Endothelial cell of umbilical vein (primary cell): ENCODE measurements at regions not wholly inside any gene's neighbourhood (a gene's known extent, or its start where the extent isn't known, plus 50 kb on each side); places are given as distances from the start of the nearest gene placed in this dataset.

Experiments
- BruUV-seq: library from RNA; stranded (reverse); fragments of 400-500 nt; replicated peaks from 2 replicates; lab custom pipeline; 2021; lab: Mats Ljungman, UMichigan
- CTCF ChIA-PET: fragments of 300-600, 350-600 bp; sonication (Branson Sonifier 250); formaldehyde crosslinking; loops from one replicate; lab custom pipeline; 2021; ENCODE audit warnings: antibody characterized with exemption, inconsistent platforms; lab: Charles Lee
- POLR2A ChIA-PET: fragments of 300-600, 350-600 bp; sonication (Branson Sonifier 250); formaldehyde crosslinking; loops from one replicate; lab custom pipeline; 2021; ENCODE audit warnings: antibody characterized with exemption, inconsistent platforms; lab: Charles Lee
- DNase-seq: peaks from one replicate; pipeline ENCODE4 v3.0.0-alpha.2; 2011; ENCODE audit warnings: low read depth, low spot score
- FAIRE-seq: peaks from 2 replicates; lab custom pipeline; 2011; peaks lifted over from hg19 to GRCh38; lab: Jason Lieb, UNC
- H2AFZ ChIP-seq: 2 replicates; pipeline ENCODE4 v1.6.0; 2012; ENCODE audit warnings: low read depth, low read length, control low read depth, inconsistent platforms
- H3K27ac ChIP-seq: 2 replicates; pipeline ENCODE4 v1.5.1; 2011; ENCODE audit warnings: low read depth, mild to moderate bottlenecking, control low read depth, low read length, moderate library complexity; ENCODE audit not compliant: insufficient read depth
- H3K27me3 ChIP-seq, 2 experiments: 2 replicates each; pipeline versions ENCODE4 v1.6.0 to v1.6.1; 2011; ENCODE audit warnings: low read length in 2 of 2, mixed read lengths in 1 of 2; ENCODE audit not compliant: control insufficient read depth in 2 of 2, insufficient read depth in 2 of 2
- H3K36me3 ChIP-seq, 2 experiments: 2 replicates in 1 of 2; 3 replicates in 1 of 2; pipeline ENCODE4 v1.5.1; 2011; ENCODE audit warnings: low read length in 2 of 2, mild to moderate bottlenecking in 1 of 2, moderate library complexity in 1 of 2; ENCODE audit not compliant: control insufficient read depth in 2 of 2, insufficient read depth in 2 of 2; ENCODE audit errors: extremely low read depth in 1 of 2
- H3K4me1 ChIP-seq: 3 replicates; pipeline ENCODE4 v1.5.1; 2011; ENCODE audit warnings: mild to moderate bottlenecking, low read length; ENCODE audit not compliant: control insufficient read depth, insufficient read depth; ENCODE audit errors: extremely low read depth
- H3K4me2 ChIP-seq: 2 replicates; pipeline ENCODE4 v1.6.1; 2011; ENCODE audit warnings: low read length, control low read depth, mixed read lengths; ENCODE audit not compliant: insufficient read depth
- H3K4me3 ChIP-seq, 3 experiments: fragments of 200-600 bp in 1 of 3; sonication (generic), shearing (Covaris generic) in 1 of 3; replicated peaks in 1 of 3; 2 replicates each; pipeline ENCODE4 v1.5.1; 2011 to 2016; ENCODE audit warnings: control low read depth in 3 of 3, low read length in 3 of 3, mild to moderate bottlenecking in 2 of 3, inconsistent platforms in 1 of 3, low read depth in 1 of 3, moderate library complexity in 1 of 3; ENCODE audit not compliant: insufficient read depth in 1 of 3
- H3K79me2 ChIP-seq: 2 replicates; pipeline ENCODE4 v1.6.0; 2012; ENCODE audit warnings: low read length, inconsistent platforms; ENCODE audit not compliant: control insufficient read depth, insufficient read depth
- H3K9ac ChIP-seq: replicated peaks from 2 replicates; pipeline ENCODE3; 2011; ENCODE audit warnings: low read length, control low read depth; ENCODE audit not compliant: insufficient read depth; ENCODE audit errors: extremely low read depth
- H3K9me1 ChIP-seq: replicated peaks from 3 replicates; pipeline ENCODE4 v1.6.0; 2011; ENCODE audit warnings: mild to moderate bottlenecking, low read length; ENCODE audit not compliant: control insufficient read depth, insufficient read depth; ENCODE audit errors: extremely low read depth
- H3K9me3 ChIP-seq: replicated peaks from 2 replicates; pipeline ENCODE4 v1.5.1; 2012; ENCODE audit warnings: low read length, inconsistent platforms; ENCODE audit not compliant: control insufficient read depth, insufficient read depth
- H4K20me1 ChIP-seq: replicated peaks from 2 replicates; pipeline ENCODE3; 2011; ENCODE audit warnings: mild to moderate bottlenecking, low read length; ENCODE audit not compliant: control insufficient read depth, insufficient read depth; ENCODE audit errors: extremely low read depth
- EZH2 ChIP-seq: IDR thresholded peaks from 2 replicates; pipeline ENCODE4 v1.6.1; 2012; ENCODE audit warnings: borderline replicate concordance, low read depth, mild to moderate bottlenecking, moderate library complexity, low read length, inconsistent platforms; ENCODE audit not compliant: severe bottlenecking
- FOS ChIP-seq: IDR thresholded peaks from 2 replicates; pipeline ENCODE4 v1.6.1; 2011; ENCODE audit warnings: mild to moderate bottlenecking, low read length, moderate library complexity, borderline replicate concordance; ENCODE audit not compliant: insufficient read depth
- GATA2 ChIP-seq: IDR thresholded peaks from 2 replicates; pipeline ENCODE4 v1.7.0; 2011; ENCODE audit warnings: low read depth, mild to moderate bottlenecking, moderate library complexity, mixed read lengths, low read length; ENCODE audit not compliant: insufficient read length, insufficient read depth
- JUN ChIP-seq: IDR thresholded peaks from 2 replicates; pipeline ENCODE4 v1.6.1; 2011; ENCODE audit warnings: borderline replicate concordance, low read depth; ENCODE audit not compliant: insufficient read length, insufficient read depth
- MYC ChIP-seq: IDR thresholded peaks from one replicate; pipeline ENCODE4 v1.6.1; 2011; ENCODE audit warnings: mild to moderate bottlenecking, low read depth, low read length
- POLR2A ChIP-seq: IDR thresholded peaks from 2 replicates; pipeline ENCODE4 v1.6.1; 2012; ENCODE audit warnings: low read depth, mild to moderate bottlenecking, control low read depth, low read length
- POLR2AphosphoS5 ChIP-seq: IDR thresholded peaks from 2 replicates; pipeline ENCODE4 v1.6.1; 2012; ENCODE audit warnings: low read depth, mild to moderate bottlenecking, control low read depth, low read length, moderate library complexity; ENCODE audit not compliant: insufficient read depth
- dilution Hi-C: fragments of 300-500 bp; cut with MboI; formaldehyde crosslinking; loops from one replicate; pipeline ENCODE4 v1.15.0; 2019; ENCODE audit warnings: low sequenced_read_pairs; ENCODE audit not compliant: extremely low pct_ligation_motif_present
- intact Hi-C: fragments of 100-400 bp; cut with micrococcal nuclease; formaldehyde crosslinking; loops from one replicate; pipeline ENCODE4 v1.10.0; 2022
- TF ChIP-seq, protein P1 (sequence below), 2 donors: IDR thresholded peaks; 1 replicate in 1 of 2; 2 replicates in 1 of 2; pipeline ENCODE4 v1.5.1; 2011; ENCODE audit warnings: low read length in 2 of 2, mild to moderate bottlenecking in 2 of 2, moderate library complexity in 2 of 2, control low read depth in 1 of 2, inconsistent platforms in 1 of 2, low read depth in 1 of 2; ENCODE audit not compliant: insufficient read depth in 1 of 2; ENCODE audit errors: extremely low read depth in 1 of 2
- TF ChIP-seq, protein P2 (sequence below): IDR thresholded peaks from 2 replicates; pipeline ENCODE4 v1.6.1; 2011; ENCODE audit not compliant: insufficient read depth, insufficient read length

DNA sequence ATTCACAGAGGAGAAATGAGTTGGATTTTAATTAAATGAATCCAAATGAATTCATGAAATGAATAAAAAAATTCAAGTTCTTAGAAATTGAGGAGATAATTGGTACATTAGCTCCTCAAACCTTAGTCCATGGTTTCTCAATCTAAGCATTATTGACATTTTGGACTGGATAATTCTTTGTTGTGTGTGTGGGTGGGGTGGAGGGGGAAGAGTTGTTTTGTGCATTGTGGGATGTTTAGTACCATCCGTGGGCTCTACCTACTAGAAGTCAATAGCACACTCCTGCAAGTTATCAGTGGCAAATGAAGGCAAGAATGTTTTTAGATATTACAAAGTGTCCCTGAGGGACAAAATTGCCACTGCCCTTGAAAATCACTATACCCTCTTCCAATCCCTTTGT is 431.9 kb downstream of the PLPP3 start:
- Histone ChIP-seq H3K36me3 (no peaks in the 10 kb centered on the region), H3K79me2 (no peaks in the 10 kb centered on the region), H3K27ac (no peak overlapping the region), H2AFZ (no peak overlapping the region), H3K4me2 (no peak overlapping the region), H3K9me3 (no peaks in the 10 kb centered on the region), H3K4me1 (peaks cover 16% of the 10 kb centered on the region), H4K20me1 (no peaks in the 10 kb centered on the region), H3K27me3 (no peaks in the 10 kb centered on the region), H3K4me3 (no peak overlapping the region), H3K9ac (no peak overlapping the region), H3K9me1 (no peaks in the 10 kb centered on the region)
- DNase-seq (no peak), FAIRE-seq (no peak)
- ChIA-PET POLR2A (no interaction called here), CTCF (interaction anchor here (1.1 to 1.4 kb wide), 3 partner anchors 9 to 254 kb away, joined by 3 to 4 read pairs (median 4); no protein-coding TSS in a partner anchor)
- dilution Hi-C loops (no loop called here), intact Hi-C loops (no loop called here)
- TF ChIP-seq POLR2A (no peak), GATA2 (no peak), EZH2 (no peak), FOS (no peak), MYC (no peak), JUN (no peak), POLR2AphosphoS5 (no peak)
- TF ChIP-seq, protein P1, sequence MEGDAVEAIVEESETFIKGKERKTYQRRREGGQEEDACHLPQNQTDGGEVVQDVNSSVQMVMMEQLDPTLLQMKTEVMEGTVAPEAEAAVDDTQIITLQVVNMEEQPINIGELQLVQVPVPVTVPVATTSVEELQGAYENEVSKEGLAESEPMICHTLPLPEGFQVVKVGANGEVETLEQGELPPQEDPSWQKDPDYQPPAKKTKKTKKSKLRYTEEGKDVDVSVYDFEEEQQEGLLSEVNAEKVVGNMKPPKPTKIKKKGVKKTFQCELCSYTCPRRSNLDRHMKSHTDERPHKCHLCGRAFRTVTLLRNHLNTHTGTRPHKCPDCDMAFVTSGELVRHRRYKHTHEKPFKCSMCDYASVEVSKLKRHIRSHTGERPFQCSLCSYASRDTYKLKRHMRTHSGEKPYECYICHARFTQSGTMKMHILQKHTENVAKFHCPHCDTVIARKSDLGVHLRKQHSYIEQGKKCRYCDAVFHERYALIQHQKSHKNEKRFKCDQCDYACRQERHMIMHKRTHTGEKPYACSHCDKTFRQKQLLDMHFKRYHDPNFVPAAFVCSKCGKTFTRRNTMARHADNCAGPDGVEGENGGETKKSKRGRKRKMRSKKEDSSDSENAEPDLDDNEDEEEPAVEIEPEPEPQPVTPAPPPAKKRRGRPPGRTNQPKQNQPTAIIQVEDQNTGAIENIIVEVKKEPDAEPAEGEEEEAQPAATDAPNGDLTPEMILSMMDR (IDR thresholded peaks at IDR 0.05; ENCODE audit: extremely low read depth in 1 of 2, insufficient read depth in 1 of 2, low read depth in 1 of 2, low read length in 2 of 2) = no peak
- TF ChIP-seq, protein P2, sequence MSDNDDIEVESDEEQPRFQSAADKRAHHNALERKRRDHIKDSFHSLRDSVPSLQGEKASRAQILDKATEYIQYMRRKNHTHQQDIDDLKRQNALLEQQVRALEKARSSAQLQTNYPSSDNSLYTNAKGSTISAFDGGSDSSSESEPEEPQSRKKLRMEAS = no peak
- BruUV-seq = no TSS peak
